ENCODE measurements at regions not wholly inside any gene's neighbourhood (a gene's known extent, or its start where the extent isn't known, plus 50 kb on each side); places are given as distances from the start of the nearest gene placed in this dataset.
"Not testable (repeated sequence)": the region's sequence is repeated elsewhere in the genome, so short reads cannot be mapped to it uniquely, and the experiment has no call there.

DNA sequence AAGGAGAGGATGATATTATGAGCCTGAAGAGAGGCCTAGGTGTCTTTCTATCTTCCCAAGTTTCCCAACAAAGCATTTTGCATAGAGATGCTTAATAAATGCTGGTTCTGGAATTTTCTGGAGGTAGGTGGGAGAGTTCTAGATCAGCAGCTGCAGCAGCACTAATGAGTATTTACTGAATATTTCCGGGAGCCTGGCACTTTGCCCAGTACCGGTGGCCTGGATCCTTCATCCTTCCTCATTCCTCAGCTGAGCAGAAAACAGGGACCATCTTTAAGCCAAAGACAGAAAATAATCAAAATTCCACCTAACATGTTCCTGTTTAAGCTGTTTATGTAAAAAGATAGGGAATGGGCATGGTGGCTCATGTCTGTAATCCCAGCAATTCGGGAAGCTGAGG, 813.2 kb upstream of the AUTS2 start:
- BruUV-seq (replicated peaks), result no TSS peak
- TF ChIP-seq EZH2 (IDR thresholded peaks at IDR 0.05; ENCODE audit: low read length, unreplicated experiment), result no peak
- TF ChIP-seq, protein P1, sequence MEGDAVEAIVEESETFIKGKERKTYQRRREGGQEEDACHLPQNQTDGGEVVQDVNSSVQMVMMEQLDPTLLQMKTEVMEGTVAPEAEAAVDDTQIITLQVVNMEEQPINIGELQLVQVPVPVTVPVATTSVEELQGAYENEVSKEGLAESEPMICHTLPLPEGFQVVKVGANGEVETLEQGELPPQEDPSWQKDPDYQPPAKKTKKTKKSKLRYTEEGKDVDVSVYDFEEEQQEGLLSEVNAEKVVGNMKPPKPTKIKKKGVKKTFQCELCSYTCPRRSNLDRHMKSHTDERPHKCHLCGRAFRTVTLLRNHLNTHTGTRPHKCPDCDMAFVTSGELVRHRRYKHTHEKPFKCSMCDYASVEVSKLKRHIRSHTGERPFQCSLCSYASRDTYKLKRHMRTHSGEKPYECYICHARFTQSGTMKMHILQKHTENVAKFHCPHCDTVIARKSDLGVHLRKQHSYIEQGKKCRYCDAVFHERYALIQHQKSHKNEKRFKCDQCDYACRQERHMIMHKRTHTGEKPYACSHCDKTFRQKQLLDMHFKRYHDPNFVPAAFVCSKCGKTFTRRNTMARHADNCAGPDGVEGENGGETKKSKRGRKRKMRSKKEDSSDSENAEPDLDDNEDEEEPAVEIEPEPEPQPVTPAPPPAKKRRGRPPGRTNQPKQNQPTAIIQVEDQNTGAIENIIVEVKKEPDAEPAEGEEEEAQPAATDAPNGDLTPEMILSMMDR (conservative IDR thresholded peaks at IDR 0.05; ENCODE audit: low read depth, low read length), result no peak
- no peak for TF ChIP-seq EZH2phosphoT487 (IDR thresholded peaks at IDR 0.05; ENCODE audit: borderline replicate concordance, low read length)
- no peaks in the 10 kb centered on the region for H3K79me2 ChIP-seq (ENCODE audit: low read length)
- intact Hi-C loops (cut with micrococcal nuclease), result no loop called here
- no peak overlapping the region for H3K4me3 ChIP-seq (ENCODE audit: low read length)
- no peaks in the 10 kb centered on the region for H4K20me1 ChIP-seq (ENCODE audit: low read length)
- no peaks in the 10 kb centered on the region for H3K4me1 ChIP-seq (ENCODE audit: insufficient read depth, low read length)
- CTCF ChIA-PET, result no interaction called here
- H3K9me2 ChIP-seq (replicated peaks; ENCODE audit: low read length), result no peaks in the 10 kb centered on the region
- no peaks in the 10 kb centered on the region for H3K9me3 ChIP-seq (ENCODE audit: low read length)
- POLR2A ChIA-PET (ENCODE audit: unreplicated experiment), result no interaction called here
- H2AFZ ChIP-seq (ENCODE audit: low read length), result no peak overlapping the region
- H3K9ac ChIP-seq (ENCODE audit: low read length), result no peak overlapping the region
- no peaks in the 10 kb centered on the region for H3K36me3 ChIP-seq (ENCODE audit: low read depth, low read length)
- no peaks in the 10 kb centered on the region for H3F3A ChIP-seq (ENCODE audit: low read length, unreplicated experiment)
- H3K27me3 ChIP-seq (ENCODE audit: low read length), result no peaks in the 10 kb centered on the region
- DNase-seq (no peak), ATAC-seq (no peak)
- H3K27ac ChIP-seq (ENCODE audit: low read length), result no peak overlapping the region
- H3K4me2 ChIP-seq (ENCODE audit: low read length), result no peak overlapping the region

DNA sequence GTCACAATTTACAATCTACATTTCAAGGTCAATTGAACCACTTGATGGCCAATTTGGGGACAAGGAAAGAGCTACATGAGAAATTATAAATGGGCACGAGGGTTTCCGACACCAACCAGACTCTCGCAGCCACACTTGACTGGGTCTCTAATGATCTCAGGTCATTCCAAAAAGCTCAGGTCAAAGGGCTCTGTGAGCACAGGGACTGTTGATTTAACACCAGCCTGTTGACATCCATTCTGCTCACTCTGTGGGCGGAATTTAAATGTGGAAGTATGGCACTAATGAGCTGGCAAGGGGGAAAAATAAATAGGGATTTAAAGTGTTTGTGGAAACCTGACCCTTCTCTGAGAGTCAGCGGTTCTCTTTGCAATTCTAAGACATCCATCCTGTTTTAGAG, 810.7 kb upstream of the AUTS2 start:
- BruUV-seq (replicated peaks), result no TSS peak
- H3K27me3 ChIP-seq (ENCODE audit: low read length), result no peaks in the 10 kb centered on the region
- H3K9ac ChIP-seq (ENCODE audit: low read length), result no peak overlapping the region
- TF ChIP-seq EZH2 (IDR thresholded peaks at IDR 0.05; ENCODE audit: low read length, unreplicated experiment) (no peak), EZH2phosphoT487 (IDR thresholded peaks at IDR 0.05; ENCODE audit: borderline replicate concordance, low read length) (no peak)
- TF ChIP-seq, protein P1 (conservative IDR thresholded peaks at IDR 0.05; ENCODE audit: low read depth, low read length), result no peak
- H3K4me2 ChIP-seq (ENCODE audit: low read length), result no peak overlapping the region
- H3K4me1 ChIP-seq (ENCODE audit: insufficient read depth, low read length), result no peaks in the 10 kb centered on the region
- no peak for DNase-seq
- H3K9me3 ChIP-seq (ENCODE audit: low read length), result no peaks in the 10 kb centered on the region
- ChIA-PET CTCF (no interaction called here), POLR2A (ENCODE audit: unreplicated experiment) (no interaction called here)
- no peak overlapping the region for H2AFZ ChIP-seq (ENCODE audit: low read length)
- H3K27ac ChIP-seq (ENCODE audit: low read length), result no peak overlapping the region
- H3K9me2 ChIP-seq (replicated peaks; ENCODE audit: low read length), result no peaks in the 10 kb centered on the region
- no peaks in the 10 kb centered on the region for H3K36me3 ChIP-seq (ENCODE audit: low read depth, low read length)
- no peaks in the 10 kb centered on the region for H3F3A ChIP-seq (ENCODE audit: low read length, unreplicated experiment)
- no peak for ATAC-seq
- no peaks in the 10 kb centered on the region for H4K20me1 ChIP-seq (ENCODE audit: low read length)
- intact Hi-C loops (cut with micrococcal nuclease), result no loop called here
- H3K4me3 ChIP-seq (ENCODE audit: low read length), result no peak overlapping the region
- H3K79me2 ChIP-seq (ENCODE audit: low read length), result no peaks in the 10 kb centered on the region

DNA sequence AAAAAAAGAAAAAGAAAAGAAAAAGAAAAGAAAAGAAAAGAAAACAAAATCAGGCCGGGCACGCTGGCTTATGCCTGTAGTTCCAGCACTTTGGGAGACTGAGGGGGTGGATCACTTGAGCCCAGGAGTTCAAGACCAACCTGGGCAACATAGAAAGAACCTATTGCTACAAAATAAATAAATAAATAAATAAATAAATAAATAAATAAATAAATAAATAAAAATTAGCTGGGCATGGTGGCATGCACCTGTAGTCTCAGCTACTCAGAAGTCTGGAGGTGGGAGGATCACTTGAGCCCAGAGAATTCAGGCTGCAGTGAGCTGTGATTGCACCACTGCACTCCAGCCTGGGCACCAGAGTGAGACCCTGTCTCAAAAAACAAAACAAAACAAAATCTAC, 809.7 kb upstream of the AUTS2 start:
- not testable (repeated sequence) for BruUV-seq (replicated peaks)

More for the DNA sequence above, 809.7 kb upstream of the AUTS2 start:
- H3F3A ChIP-seq (ENCODE audit: low read length, unreplicated experiment); POLR2A ChIA-PET (ENCODE audit: unreplicated experiment); H4K20me1 ChIP-seq (ENCODE audit: low read length); intact Hi-C loops (cut with micrococcal nuclease); H3K9me2 ChIP-seq (replicated peaks; ENCODE audit: low read length); ATAC-seq; H3K9me3 ChIP-seq (ENCODE audit: low read length); CTCF ChIA-PET; H3K4me1 ChIP-seq (ENCODE audit: insufficient read depth, low read length); H3K36me3 ChIP-seq (ENCODE audit: low read depth, low read length); H3K4me2 ChIP-seq (ENCODE audit: low read length); H3K27me3 ChIP-seq (ENCODE audit: low read length); H3K4me3 ChIP-seq (ENCODE audit: low read length); H3K79me2 ChIP-seq (ENCODE audit: low read length); H2AFZ ChIP-seq (ENCODE audit: low read length); H3K27ac ChIP-seq (ENCODE audit: low read length); DNase-seq; H3K9ac ChIP-seq (ENCODE audit: low read length): not testable (repeated sequence)
